K562 (cell line): ENCODE measurements at regions not wholly inside any gene's neighbourhood (a gene's known extent, or its start where the extent isn't known, plus 50 kb on each side); places are given as distances from the start of the nearest gene placed in this dataset.

Experiments
- ATAC-seq: fragments of 200-7000 bp; cut with Tn5 transposase; 3 replicates; pipeline ENCODE4 v1.9.1; 2020; ENCODE audit warnings: moderate library complexity
- BruUV-seq: library from RNA; stranded (reverse); fragments of 400-500 nt; replicated peaks from 2 replicates; lab custom pipeline; 2021; lab: Mats Ljungman, UMichigan
- CTCF ChIA-PET: fragments of 300-600 bp; formaldehyde crosslinking; extraction: SDS; loops from one replicate; lab custom pipeline; 2021; ENCODE audit warnings: low intra/inter-chr PET ratio; lab: Yijun Ruan, JAX
- POLR2A ChIA-PET: fragments of 300-600, 350-650 bp; sonication (Branson Sonifier 250); formaldehyde crosslinking; extraction: SDS; loops from one replicate; lab custom pipeline; 2021; ENCODE audit warnings: antibody characterized with exemption, inconsistent platforms; lab: Yijun Ruan, JAX
- DNase-seq, 4 experiments: peaks; one replicate each; pipeline versions ENCODE4 v3.0.0 to v3.0.0-alpha.2; 2011 to 2018; ENCODE audit warnings: low spot score in 3 of 4, mixed read lengths in 3 of 4; ENCODE audit errors: extremely low read depth in 1 of 4
- FAIRE-seq: peaks from 2 replicates; lab custom pipeline; 2011; peaks lifted over from hg19 to GRCh38; lab: Jason Lieb, UNC
- H2AFZ ChIP-seq: 2 replicates; pipeline ENCODE4 v1.6.0; 2011; ENCODE audit warnings: low read depth, low read length, control low read depth, inconsistent platforms
- H3K27ac ChIP-seq: fragments of 200-600 bp; 3 replicates; pipeline ENCODE4 v1.8.0; 2011; ENCODE audit warnings: low read depth, mild to moderate bottlenecking, control low read depth, inconsistent platforms, low read length, moderate library complexity, mixed read lengths; ENCODE audit errors: extremely low read depth
- H3K27me3 ChIP-seq, 2 experiments: fragments of 300-600 bp in 1 of 2; 2 replicates in 1 of 2; 3 replicates in 1 of 2; pipeline versions ENCODE4 v1.6.0 to v1.8.0; 2011; ENCODE audit warnings: inconsistent platforms in 2 of 2, low read length in 2 of 2, mild to moderate bottlenecking in 1 of 2, mixed read lengths in 1 of 2, moderate library complexity in 1 of 2; ENCODE audit not compliant: control insufficient read depth in 2 of 2, insufficient read depth in 2 of 2
- H3K36me3 ChIP-seq: fragments of 300-600 bp; 3 replicates; pipeline ENCODE4 v1.8.0; 2011; ENCODE audit warnings: mild to moderate bottlenecking, low read length, inconsistent platforms; ENCODE audit not compliant: control insufficient read depth, insufficient read depth
- H3K4me1 ChIP-seq, 2 experiments: fragments of 200-600 bp in 1 of 2; replicated peaks in 1 of 2; 2 replicates in 1 of 2; 3 replicates in 1 of 2; pipeline versions ENCODE4 v1.5.1 to v1.8.0; 2011; ENCODE audit warnings: inconsistent platforms in 2 of 2, low read length in 2 of 2, mild to moderate bottlenecking in 1 of 2, mixed read lengths in 1 of 2, moderate library complexity in 1 of 2; ENCODE audit not compliant: control insufficient read depth in 2 of 2, insufficient read depth in 2 of 2
- H3K4me2 ChIP-seq: 2 replicates; pipeline ENCODE4 v1.6.1; 2011; ENCODE audit warnings: low read length, control low read depth, inconsistent platforms, mixed read lengths; ENCODE audit not compliant: insufficient read depth
- H3K4me3 ChIP-seq: fragments of 200-600 bp; sonication (generic), shearing (Covaris generic); 2 replicates; pipeline ENCODE4 v1.5.1; 2016; ENCODE audit warnings: control low read depth, inconsistent platforms
- H3K79me2 ChIP-seq: fragments of 200-600 bp; 3 replicates; pipeline ENCODE4 v1.8.0; 2011; ENCODE audit warnings: low read length, inconsistent platforms; ENCODE audit not compliant: control insufficient read depth, insufficient read depth
- H3K9ac ChIP-seq, 2 experiments: 2 replicates each; pipeline versions ENCODE4 v1.6.0 to v1.6.1; 2011; ENCODE audit warnings: low read depth in 2 of 2, low read length in 2 of 2, control low read depth in 1 of 2, inconsistent platforms in 1 of 2, mild to moderate bottlenecking in 1 of 2, mixed read lengths in 1 of 2; ENCODE audit not compliant: insufficient read depth in 1 of 2
- H3K9me1 ChIP-seq: one replicate; pipeline ENCODE4 v1.6.0; 2011; ENCODE audit warnings: inconsistent platforms, mild to moderate bottlenecking, low read length, moderate library complexity; ENCODE audit not compliant: control insufficient read depth, insufficient read depth
- H3K9me3 ChIP-seq: replicated peaks from 2 replicates; pipeline ENCODE4 v1.5.1; 2011; ENCODE audit warnings: low read depth, low read length, inconsistent platforms; ENCODE audit not compliant: control insufficient read depth, insufficient read depth
- H4K20me1 ChIP-seq: replicated peaks from 2 replicates; pipeline ENCODE4 v1.6.1; 2011; ENCODE audit warnings: low read length, inconsistent platforms, mixed read lengths; ENCODE audit not compliant: control insufficient read depth, insufficient read depth
- E2F6 ChIP-seq, 2 experiments: IDR thresholded peaks; 2 replicates each; pipeline ENCODE4 v1.6.1; 2011; ENCODE audit warnings: borderline replicate concordance in 1 of 2, control low read depth in 1 of 2, low read depth in 1 of 2, low read length in 1 of 2, mild to moderate bottlenecking in 1 of 2, mixed read lengths in 1 of 2, moderate library complexity in 1 of 2; ENCODE audit not compliant: insufficient read depth in 1 of 2, insufficient read length in 1 of 2, poor library complexity in 1 of 2, severe bottlenecking in 1 of 2; ENCODE audit errors: extremely low read depth in 1 of 2
- MCM7 ChIP-seq, 2 experiments: fragments of 450-650 bp; IDR thresholded peaks; 2 replicates each; pipeline ENCODE4 v1.6.1; 2016 to 2018
- NFIX ChIP-seq: fragments of 250-450 bp; sonication (Bioruptor Pico); IDR thresholded peaks from 2 replicates; pipeline ENCODE4 v1.4.0; 2020; ENCODE audit warnings: low read depth, mild to moderate bottlenecking, moderate library complexity
- POLR2G ChIP-seq: fragments of 200-400 bp; formaldehyde crosslinking; IDR thresholded peaks from 2 replicates; pipeline ENCODE4 v1.6.1; 2017; ENCODE audit warnings: low read depth, mild to moderate bottlenecking, antibody characterized with exemption, low read length, moderate library complexity
- PTTG1 ChIP-seq: fragments of 450-650 bp; IDR thresholded peaks from 2 replicates; pipeline ENCODE4 v1.6.1; 2016; ENCODE audit warnings: low read depth, mild to moderate bottlenecking, missing genetic modification characterization, missing compliant biosample characterization
- RHOXF2B ChIP-seq: fragments of 250-450 bp; sonication (Bioruptor Pico); conservative IDR thresholded peaks from 2 replicates; pipeline ENCODE4 v1.5.1; 2021
- SMARCE1 ChIP-seq: fragments of 450-650 bp; IDR thresholded peaks from 2 replicates; pipeline ENCODE4 v1.7.1; 2016; ENCODE audit warnings: mild to moderate bottlenecking
- TAF7 ChIP-seq: fragments of 450-650 bp; IDR thresholded peaks from 2 replicates; pipeline ENCODE4 v1.6.1; 2016; ENCODE audit warnings: missing genetic modification characterization, missing compliant biosample characterization
- ZFP1 ChIP-seq: fragments of 450-650 bp; formaldehyde crosslinking; IDR thresholded peaks from 2 replicates; pipeline ENCODE4 v1.4.0; 2020; ENCODE audit warnings: mild to moderate bottlenecking, mixed read lengths
- ZKSCAN3 ChIP-seq: fragments of 250-450 bp; sonication (Bioruptor Pico); IDR thresholded peaks from 2 replicates; pipeline ENCODE4 v1.4.0; 2020
- WGBS: fragments of 100-300 bp; shearing (Covaris generic); methylation state at CpG from one replicate; pipeline ENCODE4 v1.1.6; 2016; ENCODE audit warnings: low coverage, mixed read lengths; ENCODE audit not compliant: insufficient coverage; ENCODE audit errors: missing lambda C conversion rate; 5-methylcytosine and 5-hydroxymethylcytosine counted together
- in situ Hi-C: fragments of 300-500 bp; cut with MboI; formaldehyde crosslinking; loops from 4 replicates; pipeline ENCODE4 v1.15.0; 2018; ENCODE audit warnings: inconsistent platforms, mixed read lengths
- intact Hi-C: fragments of 100-400 bp; cut with micrococcal nuclease; formaldehyde crosslinking; loops from 2 replicates; pipeline ENCODE4 v1.14.2; 2022
- TF ChIP-seq, protein P1 (sequence below): sonication (generic); formaldehyde crosslinking; IDR thresholded peaks from 2 replicates; pipeline ENCODE4 v1.8.1; 2023; ENCODE audit warnings: missing genetic modification reagents, mild to moderate bottlenecking, borderline replicate concordance

DNA sequence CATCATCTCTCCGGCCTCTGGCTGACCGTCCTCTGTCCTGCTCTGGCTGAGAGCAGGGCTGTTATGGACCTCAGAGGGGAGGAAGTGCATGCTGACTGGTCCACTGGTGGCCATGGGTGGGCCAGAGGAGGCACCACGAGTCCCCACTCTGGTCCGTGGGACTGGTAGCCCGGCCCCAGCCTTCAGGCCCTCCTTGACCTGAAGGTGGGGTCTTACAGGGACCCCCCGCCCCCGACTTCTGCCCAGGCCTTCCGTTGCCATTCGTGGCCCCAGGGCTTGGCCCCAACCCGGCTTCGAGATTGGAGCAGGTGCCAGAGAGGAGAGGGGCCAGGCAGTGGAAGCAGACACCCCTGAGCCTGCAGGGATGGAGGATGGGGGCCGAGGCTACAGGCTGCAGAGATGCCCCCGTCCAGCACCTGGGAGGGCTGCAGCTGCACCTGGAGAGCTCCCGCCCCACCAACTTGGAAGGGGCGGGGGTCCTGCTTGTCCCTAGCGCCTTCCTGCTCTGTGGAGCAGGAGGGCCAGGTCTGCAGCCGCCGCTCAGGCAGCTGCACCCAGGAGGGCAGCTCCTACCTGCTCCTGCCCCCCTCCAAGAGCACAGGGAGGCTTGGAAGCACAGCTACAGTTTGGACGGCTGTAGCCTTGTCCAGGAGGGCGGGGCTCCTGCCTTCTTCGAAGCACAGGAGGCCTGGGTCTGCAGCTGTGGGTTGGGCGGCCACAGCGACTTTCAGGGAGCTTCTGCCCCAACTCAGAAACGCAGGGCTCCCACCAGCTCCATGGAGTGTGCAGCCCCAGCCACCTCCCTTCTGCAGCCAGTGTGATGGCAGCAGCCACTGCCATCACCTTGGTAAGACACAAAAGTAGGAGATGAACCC is 142.5 kb downstream of the KLF13 start:
- intact Hi-C loops, result no loop called here
- no TSS peak for BruUV-seq
- Histone ChIP-seq H4K20me1 (no peaks in the 10 kb centered on the region; the same call in 1 of the 2 replicates), H2AFZ (no peak overlapping the region), H3K4me2 (no peak overlapping the region), H3K4me3 (no peak overlapping the region), H3K27me3 (peaks cover 6 to 44% of the 10 kb centered on the region in 2 experiments; a peak in 3 of 5 replicates), H3K79me2 (no peaks in the 10 kb centered on the region), H3K36me3 (no peaks in the 10 kb centered on the region), H3K27ac (no peak overlapping the region), H3K4me1 (no peaks in the 10 kb centered on the region; a peak in 1 of 5 replicates), H3K9me3 (no peaks in the 10 kb centered on the region), H3K9me1 (no peaks in the 10 kb centered on the region), H3K9ac (no peak overlapping the region; a peak in 1 of 4 replicates)
- ChIA-PET CTCF (no interaction called here), POLR2A (interaction anchor here (0.6 kb wide), 2 partner anchors 16 to 119 kb away, joined by 3 read pairs; no protein-coding TSS in a partner anchor)
- under 1% methylated on average over 19 of the region's 24 CpGs for WGBS
- ATAC-seq (no peak), DNase-seq (no peak), FAIRE-seq (no peak)
- TF ChIP-seq RHOXF2B (CRISPR knock-in tag) (no peak), POLR2G (no peak), NFIX (CRISPR knock-in tag) (no peak), E2F6 (IDR thresholded peaks at IDR 0.05; ENCODE audit: borderline replicate concordance in 1 of 2, extremely low read depth in 1 of 2, insufficient read depth in 1 of 2, insufficient read length in 1 of 2, low read depth in 1 of 2, low read length in 1 of 2, poor library complexity in 1 of 2, severe bottlenecking in 1 of 2) (no peak), MCM7 (IDR thresholded peaks at IDR 0.05) (no peak), ZKSCAN3 (CRISPR knock-in tag) (no peak), SMARCE1 (no peak), ZFP1 (CRISPR knock-in tag) (no peak), PTTG1 (no peak), TAF7 (tag) (no peak)
- TF ChIP-seq, protein P1, sequence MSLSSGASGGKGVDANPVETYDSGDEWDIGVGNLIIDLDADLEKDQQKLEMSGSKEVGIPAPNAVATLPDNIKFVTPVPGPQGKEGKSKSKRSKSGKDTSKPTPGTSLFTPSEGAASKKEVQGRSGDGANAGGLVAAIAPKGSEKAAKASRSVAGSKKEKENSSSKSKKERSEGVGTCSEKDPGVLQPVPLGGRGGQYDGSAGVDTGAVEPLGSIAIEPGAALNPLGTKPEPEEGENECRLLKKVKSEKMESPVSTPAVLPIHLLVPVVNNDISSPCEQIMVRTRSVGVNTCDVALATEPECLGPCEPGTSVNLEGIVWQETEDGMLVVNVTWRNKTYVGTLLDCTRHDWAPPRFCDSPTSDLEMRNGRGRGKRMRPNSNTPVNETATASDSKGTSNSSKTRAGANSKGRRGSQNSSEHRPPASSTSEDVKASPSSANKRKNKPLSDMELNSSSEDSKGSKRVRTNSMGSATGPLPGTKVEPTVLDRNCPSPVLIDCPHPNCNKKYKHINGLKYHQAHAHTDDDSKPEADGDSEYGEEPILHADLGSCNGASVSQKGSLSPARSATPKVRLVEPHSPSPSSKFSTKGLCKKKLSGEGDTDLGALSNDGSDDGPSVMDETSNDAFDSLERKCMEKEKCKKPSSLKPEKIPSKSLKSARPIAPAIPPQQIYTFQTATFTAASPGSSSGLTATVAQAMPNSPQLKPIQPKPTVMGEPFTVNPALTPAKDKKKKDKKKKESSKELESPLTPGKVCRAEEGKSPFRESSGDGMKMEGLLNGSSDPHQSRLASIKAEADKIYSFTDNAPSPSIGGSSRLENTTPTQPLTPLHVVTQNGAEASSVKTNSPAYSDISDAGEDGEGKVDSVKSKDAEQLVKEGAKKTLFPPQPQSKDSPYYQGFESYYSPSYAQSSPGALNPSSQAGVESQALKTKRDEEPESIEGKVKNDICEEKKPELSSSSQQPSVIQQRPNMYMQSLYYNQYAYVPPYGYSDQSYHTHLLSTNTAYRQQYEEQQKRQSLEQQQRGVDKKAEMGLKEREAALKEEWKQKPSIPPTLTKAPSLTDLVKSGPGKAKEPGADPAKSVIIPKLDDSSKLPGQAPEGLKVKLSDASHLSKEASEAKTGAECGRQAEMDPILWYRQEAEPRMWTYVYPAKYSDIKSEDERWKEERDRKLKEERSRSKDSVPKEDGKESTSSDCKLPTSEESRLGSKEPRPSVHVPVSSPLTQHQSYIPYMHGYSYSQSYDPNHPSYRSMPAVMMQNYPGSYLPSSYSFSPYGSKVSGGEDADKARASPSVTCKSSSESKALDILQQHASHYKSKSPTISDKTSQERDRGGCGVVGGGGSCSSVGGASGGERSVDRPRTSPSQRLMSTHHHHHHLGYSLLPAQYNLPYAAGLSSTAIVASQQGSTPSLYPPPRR (CRISPR knock-in tag), result no peak
- in situ Hi-C loops, result no loop called here
